DOHH2 (cell line): ENCODE measurements at regions not wholly inside any gene's neighbourhood (a gene's known extent, or its start where the extent isn't known, plus 50 kb on each side); places are given as distances from the start of the nearest gene placed in this dataset.

Experiments
- H3F3A ChIP-seq: fragments of 200-600 bp; sonication (generic), shearing (Covaris generic); 2 replicates; pipeline ENCODE4 v1.6.0; 2016; ENCODE audit warnings: antibody characterized with exemption, mild to moderate bottlenecking; ENCODE audit not compliant: control insufficient read depth, insufficient read depth
- H3K27ac ChIP-seq: fragments of 200-600 bp; sonication (generic); 2 replicates; pipeline ENCODE4 v1.5.1; 2014; ENCODE audit warnings: low read depth, mild to moderate bottlenecking, low read length, moderate library complexity
- H3K27me3 ChIP-seq: fragments of 200-600 bp; sonication (generic); 2 replicates; pipeline ENCODE4 v1.6.1; 2014; ENCODE audit warnings: mild to moderate bottlenecking, low read length, mixed read lengths; ENCODE audit not compliant: control insufficient read depth
- H3K36me3 ChIP-seq: fragments of 200-600 bp; sonication (generic); 2 replicates; pipeline ENCODE4 v1.6.1; 2014; ENCODE audit warnings: mild to moderate bottlenecking, low read length, moderate library complexity, mixed read lengths; ENCODE audit not compliant: control insufficient read depth
- H3K4me1 ChIP-seq: fragments of 200-600 bp; sonication (generic); 2 replicates; pipeline ENCODE4 v1.6.1; 2014; ENCODE audit warnings: mild to moderate bottlenecking, low read length, mixed read lengths; ENCODE audit not compliant: control insufficient read depth
- H3K4me2 ChIP-seq: fragments of 200-600 bp; sonication (generic); 2 replicates; pipeline ENCODE4 v1.6.0; 2014; ENCODE audit warnings: mild to moderate bottlenecking, low read length, moderate library complexity
- H3K4me3 ChIP-seq: fragments of 200-600 bp; sonication (generic); 2 replicates; pipeline ENCODE4 v1.5.1; 2014; ENCODE audit warnings: mild to moderate bottlenecking, low read length, mixed read lengths
- H3K79me2 ChIP-seq: fragments of 200-600 bp; sonication (generic); 2 replicates; pipeline ENCODE4 v1.6.1; 2014; ENCODE audit warnings: mild to moderate bottlenecking, low read length, mixed read lengths; ENCODE audit not compliant: control insufficient read depth
- H3K9me2 ChIP-seq: fragments of 200-600 bp; sonication (generic); replicated peaks from 2 replicates; pipeline ENCODE4 v1.6.1; 2014; ENCODE audit warnings: mild to moderate bottlenecking, low read length, mixed read lengths; ENCODE audit not compliant: control insufficient read depth
- H3K9me3 ChIP-seq: fragments of 200-600 bp; sonication (generic); 2 replicates; pipeline ENCODE4 v1.6.1; 2014; ENCODE audit warnings: antibody characterized with exemption, low read length, mixed read lengths; ENCODE audit not compliant: control insufficient read depth, insufficient read depth
- H4K20me1 ChIP-seq: fragments of 200-600 bp; sonication (generic); 2 replicates; pipeline ENCODE4 v1.6.0; 2014; ENCODE audit warnings: low read depth, mild to moderate bottlenecking, antibody characterized with exemption, low read length, moderate library complexity; ENCODE audit not compliant: control insufficient read depth, insufficient read depth
- EZH2phosphoT487 ChIP-seq: fragments of 200-600 bp; sonication (generic); IDR thresholded peaks from 2 replicates; pipeline ENCODE4 v1.6.1; 2017; ENCODE audit warnings: borderline replicate concordance, mild to moderate bottlenecking, antibody characterized with exemption, low read length, moderate library complexity, mixed read lengths
- TF ChIP-seq, protein P1 (sequence below): fragments of 200-600 bp; sonication (generic); IDR thresholded peaks from one replicate; pipeline ENCODE4 v1.5.1; 2014; ENCODE audit warnings: antibody characterized with exemption, mild to moderate bottlenecking, low read depth, low read length; ENCODE audit not compliant: poor library complexity, severe bottlenecking

DNA sequence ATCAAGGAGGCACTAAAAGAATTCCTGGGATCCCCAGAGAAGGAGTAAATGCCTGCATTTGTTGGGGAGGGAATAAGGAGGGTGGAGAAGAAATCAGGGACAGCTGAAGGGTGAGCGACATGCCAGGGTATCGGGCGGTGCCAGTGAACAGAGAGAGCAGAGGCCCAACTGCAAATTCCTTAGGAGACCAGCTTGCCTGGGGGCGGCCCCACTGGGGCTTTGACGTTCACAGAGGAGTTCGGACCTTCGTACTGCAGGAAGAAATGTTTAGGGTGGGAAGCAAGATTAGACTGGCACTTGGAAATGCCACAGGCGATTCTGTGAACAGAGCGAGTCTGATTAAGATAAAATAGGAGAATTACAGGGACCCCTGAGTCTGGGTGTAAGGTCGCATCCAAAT lies 65.1 kb upstream of the FGF3 start:
- TF ChIP-seq, protein P1, sequence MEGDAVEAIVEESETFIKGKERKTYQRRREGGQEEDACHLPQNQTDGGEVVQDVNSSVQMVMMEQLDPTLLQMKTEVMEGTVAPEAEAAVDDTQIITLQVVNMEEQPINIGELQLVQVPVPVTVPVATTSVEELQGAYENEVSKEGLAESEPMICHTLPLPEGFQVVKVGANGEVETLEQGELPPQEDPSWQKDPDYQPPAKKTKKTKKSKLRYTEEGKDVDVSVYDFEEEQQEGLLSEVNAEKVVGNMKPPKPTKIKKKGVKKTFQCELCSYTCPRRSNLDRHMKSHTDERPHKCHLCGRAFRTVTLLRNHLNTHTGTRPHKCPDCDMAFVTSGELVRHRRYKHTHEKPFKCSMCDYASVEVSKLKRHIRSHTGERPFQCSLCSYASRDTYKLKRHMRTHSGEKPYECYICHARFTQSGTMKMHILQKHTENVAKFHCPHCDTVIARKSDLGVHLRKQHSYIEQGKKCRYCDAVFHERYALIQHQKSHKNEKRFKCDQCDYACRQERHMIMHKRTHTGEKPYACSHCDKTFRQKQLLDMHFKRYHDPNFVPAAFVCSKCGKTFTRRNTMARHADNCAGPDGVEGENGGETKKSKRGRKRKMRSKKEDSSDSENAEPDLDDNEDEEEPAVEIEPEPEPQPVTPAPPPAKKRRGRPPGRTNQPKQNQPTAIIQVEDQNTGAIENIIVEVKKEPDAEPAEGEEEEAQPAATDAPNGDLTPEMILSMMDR: no peak
- no peak for TF ChIP-seq EZH2phosphoT487
- no peaks in the 10 kb centered on the region for H3K4me1 ChIP-seq
- no peak overlapping the region for H3K27ac ChIP-seq
- no peaks in the 10 kb centered on the region for H4K20me1 ChIP-seq
- H3K9me3 ChIP-seq: no peaks in the 10 kb centered on the region
- no peaks in the 10 kb centered on the region for H3K36me3 ChIP-seq
- no peak overlapping the region for H3K4me2 ChIP-seq
- no peak overlapping the region for H3K4me3 ChIP-seq
- no peaks in the 10 kb centered on the region for H3K79me2 ChIP-seq
- H3K9me2 ChIP-seq: no peaks in the 10 kb centered on the region
- no peaks in the 10 kb centered on the region for H3K27me3 ChIP-seq
- H3F3A ChIP-seq: no peaks in the 10 kb centered on the region

DNA sequence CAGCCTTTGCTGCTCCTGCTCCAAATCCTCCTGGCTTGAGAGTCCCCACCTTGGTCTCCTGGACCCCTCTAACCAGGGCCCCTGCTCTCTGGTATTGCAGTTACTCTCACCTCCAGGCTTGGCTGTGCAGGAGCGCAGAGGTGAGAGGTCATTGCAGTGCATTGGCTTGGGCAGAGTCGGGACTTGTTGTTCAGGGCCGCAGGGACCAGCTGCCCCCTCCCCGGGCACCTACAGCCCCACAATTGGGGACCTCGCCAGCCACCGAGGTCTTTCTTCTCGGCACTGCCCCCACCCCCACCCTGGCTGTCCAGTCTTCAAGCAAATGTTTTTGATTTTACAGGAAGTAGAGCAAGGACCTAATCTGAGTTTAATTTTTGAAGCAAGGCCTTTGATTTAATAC lies 65.5 kb upstream of the FGF3 start:
- H3K79me2 ChIP-seq: no peaks in the 10 kb centered on the region
- H4K20me1 ChIP-seq: no peaks in the 10 kb centered on the region
- TF ChIP-seq, protein P1: no peak
- TF ChIP-seq EZH2phosphoT487: no peak
- no peaks in the 10 kb centered on the region for H3K4me1 ChIP-seq
- H3K27me3 ChIP-seq: no peaks in the 10 kb centered on the region
- no peak overlapping the region for H3K4me3 ChIP-seq
- H3K9me2 ChIP-seq: no peaks in the 10 kb centered on the region
- no peaks in the 10 kb centered on the region for H3F3A ChIP-seq
- H3K36me3 ChIP-seq: no peaks in the 10 kb centered on the region
- no peak overlapping the region for H3K27ac ChIP-seq
- no peak overlapping the region for H3K4me2 ChIP-seq
- no peaks in the 10 kb centered on the region for H3K9me3 ChIP-seq

DNA sequence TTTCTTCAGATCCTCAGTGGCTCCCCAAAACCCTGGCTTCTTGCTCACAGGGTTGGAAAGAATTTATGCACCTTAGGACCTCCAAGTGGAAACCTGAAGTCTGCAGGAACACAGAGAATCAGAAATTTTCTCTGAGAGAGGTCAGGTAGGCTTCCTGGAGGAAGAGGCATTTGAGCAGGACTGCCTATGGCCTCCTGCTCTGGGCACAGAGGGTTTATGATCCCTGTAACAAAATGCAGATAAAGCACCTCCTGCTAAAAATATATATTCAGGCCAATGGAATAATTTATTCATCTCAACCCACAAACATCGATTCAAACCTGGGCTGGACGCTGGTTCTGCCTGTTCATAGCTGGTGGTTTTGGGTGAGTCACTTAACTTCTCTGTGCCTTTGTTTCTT lies 68.1 kb upstream of the FGF3 start:
- no peaks in the 10 kb centered on the region for H3F3A ChIP-seq
- H3K79me2 ChIP-seq: no peaks in the 10 kb centered on the region
- H3K9me2 ChIP-seq: no peaks in the 10 kb centered on the region
- no peak overlapping the region for H3K4me3 ChIP-seq
- no peaks in the 10 kb centered on the region for H3K9me3 ChIP-seq
- TF ChIP-seq EZH2phosphoT487: no peak
- TF ChIP-seq, protein P1: no peak
- no peaks in the 10 kb centered on the region for H3K36me3 ChIP-seq
- no peaks in the 10 kb centered on the region for H4K20me1 ChIP-seq
- H3K27ac ChIP-seq: no peak overlapping the region
- H3K27me3 ChIP-seq: no peaks in the 10 kb centered on the region
- H3K4me1 ChIP-seq: no peaks in the 10 kb centered on the region; the same call in 1 of the 2 replicates
- no peak overlapping the region for H3K4me2 ChIP-seq
